ENCODE measurements at regions not wholly inside any gene's neighbourhood (a gene's known extent, or its start where the extent isn't known, plus 50 kb on each side); places are given as distances from the start of the nearest gene placed in this dataset.

GRCh38 chr9:69987457-69987856 lies 56.2 kb upstream of the MAMDC2 start:
- Histone ChIP-seq H3K4me1 (no peaks in the 10 kb centered on the region), H3K36me3 (no peaks in the 10 kb centered on the region)

GRCh38 chr9:69993110-69993509 lies 50.5 kb upstream of the MAMDC2 start:
- TF ChIP-seq POLR2A (IDR thresholded peaks at IDR 0.05) (no peak), CTCF (IDR thresholded peaks at IDR 0.05) (no peak)
- intact Hi-C loops (cut with DNase I) = no loop called here
- Histone ChIP-seq H3K4me1 (peaks cover 0 to 10% (median 2%) of the 10 kb centered on the region in 12 donors), H3K36me3 (no peaks in the 10 kb centered on the region), H3K27ac (no peak overlapping the region), H3K4me3 (no peak overlapping the region), H3K9me3 (no peaks in the 10 kb centered on the region), H3K27me3 (no peaks in the 10 kb centered on the region)
- WGBS, 4 donors = 61 to 89% (median 76%) methylated on average over 2 of the region's 2 CpGs
- ATAC-seq = no peak
- DNase-seq = no peak

More at GRCh38 chr9:69987457-69987856, 56.2 kb upstream of the MAMDC2 start:
- Histone ChIP-seq H3K27ac (no peak overlapping the region), H3K27me3 (no peaks in the 10 kb centered on the region), H3K4me3 (no peak overlapping the region), H3K9me3 (no peaks in the 10 kb centered on the region)
- intact Hi-C loops (cut with DNase I) = loop anchor here in 1 of 10 donors (10.0 kb wide), 1 partner anchor 237 kb away; no protein-coding TSS in a partner anchor
- no peak for TF ChIP-seq POLR2A (IDR thresholded peaks at IDR 0.05)
- TF ChIP-seq CTCF (IDR thresholded peaks at IDR 0.05) = no peak
- DNase-seq (no peak), ATAC-seq (no peak)
